ENCODE measurements at regions not wholly inside any gene's neighbourhood (a gene's known extent, or its start where the extent isn't known, plus 50 kb on each side); places are given as distances from the start of the nearest gene placed in this dataset.

DNA sequence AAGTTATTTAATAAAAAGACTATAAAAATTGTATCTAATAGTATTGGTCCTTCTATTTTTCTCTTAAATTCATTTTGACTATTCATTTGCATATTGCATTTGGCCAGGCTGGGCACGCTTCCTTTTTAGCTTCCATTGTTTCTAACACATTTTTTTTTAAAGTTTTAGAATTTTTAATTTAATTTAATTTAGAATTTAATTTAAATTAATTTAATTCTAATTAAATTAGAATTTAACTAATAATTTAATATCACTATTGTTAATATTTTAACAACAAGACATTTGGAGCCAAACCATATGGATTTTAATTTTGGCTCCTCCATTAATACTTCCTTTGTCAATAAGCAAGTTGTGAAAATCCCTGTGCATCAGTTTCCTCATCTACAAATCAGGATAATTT lies 856.9 kb upstream of the SEL1L start:
- no peak for DNase-seq (ENCODE audit: unreplicated experiment)
- intact Hi-C loops (cut with micrococcal nuclease), result no loop called here
- peaks cover 6% of the 10 kb centered on the region for H3K9me3 Mint-ChIP-seq (ENCODE audit: unreplicated experiment)
- BruUV-seq (replicated peaks), result no TSS peak
- POLR2A ChIA-PET, result interaction anchor here (0.7 kb wide), 1 partner anchor 1204 kb away, joined by 3 read pairs; no protein-coding TSS in a partner anchor
- no peaks in the 10 kb centered on the region for H3K36me3 Mint-ChIP-seq (ENCODE audit: insufficient read depth, unreplicated experiment)
- H3K27me3 Mint-ChIP-seq (ENCODE audit: insufficient read depth, unreplicated experiment), result no peaks in the 10 kb centered on the region
- H3K4me3 Mint-ChIP-seq (ENCODE audit: unreplicated experiment), result no peak overlapping the region
- TF ChIP-seq, protein P1, sequence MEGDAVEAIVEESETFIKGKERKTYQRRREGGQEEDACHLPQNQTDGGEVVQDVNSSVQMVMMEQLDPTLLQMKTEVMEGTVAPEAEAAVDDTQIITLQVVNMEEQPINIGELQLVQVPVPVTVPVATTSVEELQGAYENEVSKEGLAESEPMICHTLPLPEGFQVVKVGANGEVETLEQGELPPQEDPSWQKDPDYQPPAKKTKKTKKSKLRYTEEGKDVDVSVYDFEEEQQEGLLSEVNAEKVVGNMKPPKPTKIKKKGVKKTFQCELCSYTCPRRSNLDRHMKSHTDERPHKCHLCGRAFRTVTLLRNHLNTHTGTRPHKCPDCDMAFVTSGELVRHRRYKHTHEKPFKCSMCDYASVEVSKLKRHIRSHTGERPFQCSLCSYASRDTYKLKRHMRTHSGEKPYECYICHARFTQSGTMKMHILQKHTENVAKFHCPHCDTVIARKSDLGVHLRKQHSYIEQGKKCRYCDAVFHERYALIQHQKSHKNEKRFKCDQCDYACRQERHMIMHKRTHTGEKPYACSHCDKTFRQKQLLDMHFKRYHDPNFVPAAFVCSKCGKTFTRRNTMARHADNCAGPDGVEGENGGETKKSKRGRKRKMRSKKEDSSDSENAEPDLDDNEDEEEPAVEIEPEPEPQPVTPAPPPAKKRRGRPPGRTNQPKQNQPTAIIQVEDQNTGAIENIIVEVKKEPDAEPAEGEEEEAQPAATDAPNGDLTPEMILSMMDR (IDR thresholded peaks at IDR 0.05; ENCODE audit: unreplicated experiment), result no peak
- CTCF ChIA-PET, result interaction anchor here (0.6 kb wide), 1 partner anchor 482 kb away, joined by 4 read pairs; no protein-coding TSS in a partner anchor
- peaks cover 19% of the 10 kb centered on the region for H3K4me1 Mint-ChIP-seq (ENCODE audit: insufficient read depth, unreplicated experiment)
- no peak overlapping the region for H3K27ac Mint-ChIP-seq (ENCODE audit: low read depth, unreplicated experiment)

DNA sequence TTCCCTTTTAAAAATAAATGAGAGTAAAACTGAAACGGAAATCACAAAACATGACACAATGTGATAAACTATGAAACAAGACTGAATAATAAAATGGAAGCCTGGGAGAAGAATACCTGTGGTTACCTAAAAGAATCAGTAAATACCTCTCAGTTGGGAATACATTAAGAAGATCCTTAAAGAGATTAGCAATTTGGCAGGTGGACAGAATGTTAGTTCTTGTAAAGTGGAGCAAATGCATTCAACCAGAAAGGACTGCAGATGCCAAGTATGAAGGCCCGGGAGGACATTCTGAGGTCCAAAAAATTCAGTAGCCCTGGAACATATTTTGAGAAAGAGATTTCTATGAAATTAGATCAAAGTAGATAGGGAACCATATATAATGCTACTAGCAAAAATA lies 861.3 kb upstream of the SEL1L start:
- no peak for DNase-seq (ENCODE audit: unreplicated experiment)
- ChIA-PET CTCF (no interaction called here), POLR2A (interaction anchor here (1.2 kb wide), 1 partner anchor 10 kb away, joined by 4 read pairs; no protein-coding TSS in a partner anchor)
- BruUV-seq (replicated peaks), result no TSS peak
- H3K4me3 Mint-ChIP-seq (ENCODE audit: unreplicated experiment), result no peak overlapping the region
- no peaks in the 10 kb centered on the region for H3K27me3 Mint-ChIP-seq (ENCODE audit: insufficient read depth, unreplicated experiment)
- peaks cover 8% of the 10 kb centered on the region for H3K9me3 Mint-ChIP-seq (ENCODE audit: unreplicated experiment)
- no peaks in the 10 kb centered on the region for H3K36me3 Mint-ChIP-seq (ENCODE audit: insufficient read depth, unreplicated experiment)
- TF ChIP-seq, protein P1 (IDR thresholded peaks at IDR 0.05; ENCODE audit: unreplicated experiment), result no peak
- no peak overlapping the region for H3K27ac Mint-ChIP-seq (ENCODE audit: low read depth, unreplicated experiment)
- H3K4me1 Mint-ChIP-seq (ENCODE audit: insufficient read depth, unreplicated experiment), result peaks cover 6% of the 10 kb centered on the region
- intact Hi-C loops (cut with micrococcal nuclease), result no loop called here

DNA sequence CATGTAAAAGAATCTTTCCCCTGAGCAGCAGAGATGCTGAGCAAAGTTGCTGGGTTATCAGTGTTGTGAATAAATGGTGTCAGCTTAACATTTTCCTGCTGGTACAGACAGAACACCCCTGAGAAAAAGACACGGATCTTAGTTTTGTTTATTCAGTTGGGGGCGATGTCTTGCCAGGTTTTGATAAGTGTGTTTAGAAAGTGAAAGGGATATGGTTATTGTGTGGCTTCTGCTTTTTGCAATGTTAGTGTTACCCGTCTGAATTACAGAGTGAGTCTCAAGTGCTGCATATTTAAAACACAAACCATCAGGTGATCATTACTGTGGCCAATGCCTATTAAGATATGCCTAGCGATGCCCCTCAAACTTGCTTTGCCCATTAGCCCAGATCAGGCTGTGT lies 864.6 kb upstream of the SEL1L start:
- TF ChIP-seq, protein P1 (IDR thresholded peaks at IDR 0.05; ENCODE audit: unreplicated experiment), result no peak
- peaks cover 8% of the 10 kb centered on the region for H3K9me3 Mint-ChIP-seq (ENCODE audit: unreplicated experiment)
- CTCF ChIA-PET, result no interaction called here
- no TSS peak for BruUV-seq (replicated peaks)
- H3K4me3 Mint-ChIP-seq (ENCODE audit: unreplicated experiment), result no peak overlapping the region
- DNase-seq (ENCODE audit: unreplicated experiment), result peak; percentile 14
- peaks cover 6% of the 10 kb centered on the region for H3K4me1 Mint-ChIP-seq (ENCODE audit: insufficient read depth, unreplicated experiment)
- intact Hi-C loops (cut with micrococcal nuclease), result no loop called here
- POLR2A ChIA-PET, result no interaction called here
- H3K27ac Mint-ChIP-seq (ENCODE audit: low read depth, unreplicated experiment), result no peak overlapping the region
- H3K36me3 Mint-ChIP-seq (ENCODE audit: insufficient read depth, unreplicated experiment), result no peaks in the 10 kb centered on the region
- H3K27me3 Mint-ChIP-seq (ENCODE audit: insufficient read depth, unreplicated experiment), result no peaks in the 10 kb centered on the region

DNA sequence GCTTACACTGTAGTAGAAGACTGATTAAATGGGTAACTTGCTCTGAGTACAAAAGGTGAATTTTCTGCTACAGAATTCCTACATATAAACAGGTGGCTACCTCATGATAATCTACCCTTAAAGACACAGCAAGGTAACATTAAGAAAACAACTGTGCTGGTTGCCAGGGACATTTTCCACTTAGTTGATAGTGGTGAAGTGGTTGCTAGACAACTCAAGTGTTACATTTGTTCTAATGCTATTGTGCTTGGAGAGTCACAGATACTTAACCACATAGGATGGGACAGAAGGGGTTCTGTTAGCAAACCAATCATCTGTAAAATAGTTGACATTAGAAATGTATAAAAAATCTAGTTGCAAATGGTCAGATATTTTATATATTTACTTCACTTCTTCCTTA lies 870.3 kb upstream of the SEL1L start:
- no peak overlapping the region for H3K4me3 Mint-ChIP-seq (ENCODE audit: unreplicated experiment)
- no peaks in the 10 kb centered on the region for H3K4me1 Mint-ChIP-seq (ENCODE audit: insufficient read depth, unreplicated experiment)
- H3K27ac Mint-ChIP-seq (ENCODE audit: low read depth, unreplicated experiment), result no peak overlapping the region
- intact Hi-C loops (cut with micrococcal nuclease), result no loop called here
- TF ChIP-seq, protein P1 (IDR thresholded peaks at IDR 0.05; ENCODE audit: unreplicated experiment), result no peak
- BruUV-seq (replicated peaks), result no TSS peak
- no peaks in the 10 kb centered on the region for H3K36me3 Mint-ChIP-seq (ENCODE audit: insufficient read depth, unreplicated experiment)
- peaks cover under 1% of the 10 kb centered on the region for H3K9me3 Mint-ChIP-seq (ENCODE audit: unreplicated experiment)
- CTCF ChIA-PET, result no interaction called here
- no peaks in the 10 kb centered on the region for H3K27me3 Mint-ChIP-seq (ENCODE audit: insufficient read depth, unreplicated experiment)
- no peak for DNase-seq (ENCODE audit: unreplicated experiment)
- POLR2A ChIA-PET, result interaction anchor here (1.5 kb wide), 1 partner anchor 16 kb away, joined by 3 read pairs; no protein-coding TSS in a partner anchor
